SJSA1 (cell line): ENCODE measurements at regions not wholly inside any gene's neighbourhood (a gene's known extent, or its start where the extent isn't known, plus 50 kb on each side); places are given as distances from the start of the nearest gene placed in this dataset.

Experiments
- DNase-seq, 2 experiments: peaks; one replicate each; pipeline ENCODE4 v3.0.0-alpha.2; 2015 to 2020; ENCODE audit warnings: low spot score in 2 of 2, low read depth in 1 of 2
- H3K27ac ChIP-seq: fragments of 250-450 bp; sonication (Bioruptor Pico); 2 replicates; pipeline ENCODE4 v1.5.1; 2020; ENCODE audit warnings: mild to moderate bottlenecking, moderate library complexity
- H3K27me3 ChIP-seq: fragments of 250-450 bp; sonication (Bioruptor Pico); replicated peaks from 2 replicates; pipeline ENCODE4 v1.5.1; 2020; ENCODE audit warnings: mild to moderate bottlenecking, moderate library complexity
- H3K36me3 ChIP-seq: fragments of 250-450 bp; sonication (Bioruptor Pico); 2 replicates; pipeline ENCODE4 v1.5.1; 2020; ENCODE audit warnings: mild to moderate bottlenecking
- H3K4me1 ChIP-seq: fragments of 250-450 bp; sonication (Bioruptor Pico); replicated peaks from 2 replicates; pipeline ENCODE4 v1.6.1; 2021; ENCODE audit warnings: mild to moderate bottlenecking
- H3K4me3 ChIP-seq: fragments of 250-450 bp; sonication (Bioruptor Pico); 2 replicates; pipeline ENCODE4 v1.5.1; 2020; ENCODE audit warnings: mild to moderate bottlenecking
- H3K9me3 ChIP-seq: fragments of 250-450 bp; sonication (Bioruptor Pico); replicated peaks from 2 replicates; pipeline ENCODE4 v1.5.1; 2020; ENCODE audit warnings: mild to moderate bottlenecking

DNA sequence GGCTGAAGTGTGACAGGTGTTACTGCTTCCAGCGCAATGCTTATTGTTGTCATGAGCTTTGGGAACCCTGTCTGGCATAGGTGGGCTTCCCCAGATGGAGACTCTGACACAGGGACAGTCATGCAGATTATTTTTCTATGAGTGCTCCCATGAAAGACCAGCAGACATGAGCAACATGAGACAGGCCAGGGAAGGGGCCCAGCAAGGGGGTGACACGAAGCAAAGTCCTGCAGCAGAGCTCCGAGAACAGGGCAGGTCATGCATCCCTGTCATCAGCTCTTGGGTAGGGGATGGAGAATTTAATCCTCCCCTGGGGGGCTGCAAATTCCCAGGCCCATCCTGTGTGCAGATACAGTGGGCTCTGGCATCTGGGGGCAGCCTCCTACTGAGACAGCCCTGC is 77.4 kb downstream of the CTAGE1 start:
- Histone ChIP-seq H3K36me3 (no peaks in the 10 kb centered on the region), H3K4me3 (no peak overlapping the region)
- no peak for DNase-seq

DNA sequence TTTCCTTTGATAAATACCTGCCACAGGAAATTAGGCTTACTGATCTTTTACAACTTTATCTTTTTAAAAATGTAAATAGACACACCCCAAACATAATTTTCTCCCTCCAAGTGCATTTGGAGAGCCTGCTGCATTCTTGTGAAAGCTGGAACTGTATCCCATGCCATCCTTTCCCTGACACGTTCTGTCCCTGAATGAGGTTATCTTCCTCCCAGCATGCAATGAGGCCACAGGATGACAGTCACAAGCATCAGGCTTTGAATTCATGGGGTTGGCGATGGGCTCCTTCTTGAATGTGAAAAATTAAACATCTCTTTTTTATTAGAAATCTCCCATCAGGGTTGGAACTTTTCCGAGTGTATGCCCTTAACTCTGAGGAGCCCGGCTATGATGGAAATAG is 77.8 kb downstream of the CTAGE1 start:
- Histone ChIP-seq H3K4me1 (peaks cover 11% of the 10 kb centered on the region), H3K36me3 (no peaks in the 10 kb centered on the region), H3K27ac (no peak overlapping the region), H3K9me3 (no peaks in the 10 kb centered on the region), H3K27me3 (no peaks in the 10 kb centered on the region), H3K4me3 (no peak overlapping the region)
- no peak for DNase-seq

More for the DNA sequence above, 77.4 kb downstream of the CTAGE1 start:
- Histone ChIP-seq H3K9me3 (no peaks in the 10 kb centered on the region), H3K27me3 (no peaks in the 10 kb centered on the region), H3K27ac (no peak overlapping the region), H3K4me1 (peaks cover 14% of the 10 kb centered on the region)

- peaks cover 4% of the 10 kb centered on the region for H3K4me1 ChIP-seq
- H3K4me3 ChIP-seq = no peak overlapping the region
- H3K27me3 ChIP-seq = no peaks in the 10 kb centered on the region
- H3K27ac ChIP-seq = no peak overlapping the region
- no peak for DNase-seq
- no peaks in the 10 kb centered on the region for H3K36me3 ChIP-seq
- no peaks in the 10 kb centered on the region for H3K9me3 ChIP-seq
Measured at GRCh38 chr18:22337833-22338232, 79.9 kb downstream of the CTAGE1 start.

GRCh38 chr18:22337306-22337705 is 80.4 kb downstream of the CTAGE1 start:
- H3K4me3 ChIP-seq = no peak overlapping the region
- no peaks in the 10 kb centered on the region for H3K27me3 ChIP-seq
- no peak for DNase-seq
- H3K4me1 ChIP-seq = no peaks in the 10 kb centered on the region
- H3K36me3 ChIP-seq = no peaks in the 10 kb centered on the region
- H3K9me3 ChIP-seq = no peaks in the 10 kb centered on the region
- no peak overlapping the region for H3K27ac ChIP-seq

GRCh38 chr18:22336406-22336805 is 81.3 kb downstream of the CTAGE1 start:
- no peaks in the 10 kb centered on the region for H3K9me3 ChIP-seq
- H3K36me3 ChIP-seq = no peaks in the 10 kb centered on the region
- no peak for DNase-seq
- no peaks in the 10 kb centered on the region for H3K27me3 ChIP-seq
- no peak overlapping the region for H3K4me3 ChIP-seq
- no peaks in the 10 kb centered on the region for H3K4me1 ChIP-seq
- no peak overlapping the region for H3K27ac ChIP-seq

- H3K27ac ChIP-seq = no peak overlapping the region
- H3K4me3 ChIP-seq = no peak overlapping the region
- H3K36me3 ChIP-seq = no peaks in the 10 kb centered on the region
- DNase-seq = no peak
- H3K4me1 ChIP-seq = no peaks in the 10 kb centered on the region
- H3K27me3 ChIP-seq = no peaks in the 10 kb centered on the region
- no peaks in the 10 kb centered on the region for H3K9me3 ChIP-seq
Measured at GRCh38 chr18:22335731-22336198, 82.0 kb downstream of the CTAGE1 start.

- no peak for DNase-seq
- Histone ChIP-seq H3K9me3 (no peaks in the 10 kb centered on the region), H3K36me3 (no peaks in the 10 kb centered on the region), H3K27me3 (no peaks in the 10 kb centered on the region), H3K4me1 (no peaks in the 10 kb centered on the region), H3K27ac (no peak overlapping the region), H3K4me3 (no peak overlapping the region)
Measured at GRCh38 chr18:22334567-22334966, 83.1 kb downstream of the CTAGE1 start.

DNA sequence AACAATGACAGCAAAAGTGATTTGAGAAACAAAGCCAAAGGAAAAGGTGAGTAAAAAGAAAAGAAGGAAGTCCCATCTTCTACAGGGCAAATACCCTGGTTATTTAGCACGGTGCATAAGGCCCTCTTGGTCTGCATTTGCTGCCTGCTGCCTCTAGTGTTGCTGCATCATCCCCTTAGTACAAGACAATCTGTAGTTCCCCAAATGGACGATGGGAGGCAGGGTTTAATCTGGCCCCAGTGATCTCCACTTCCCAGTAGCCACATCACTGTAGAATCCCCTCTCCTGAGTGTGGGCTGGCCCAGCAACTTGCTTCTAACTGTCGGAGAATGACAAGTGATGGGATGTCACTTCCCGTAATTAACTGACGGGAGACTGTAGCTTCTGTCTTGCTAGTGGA is 85.1 kb downstream of the CTAGE1 start:
- Histone ChIP-seq H3K9me3 (no peaks in the 10 kb centered on the region), H3K4me1 (no peaks in the 10 kb centered on the region), H3K27me3 (no peaks in the 10 kb centered on the region), H3K4me3 (no peak overlapping the region), H3K36me3 (no peaks in the 10 kb centered on the region), H3K27ac (no peak overlapping the region)
- DNase-seq = no peak

- H3K27ac ChIP-seq = no peak overlapping the region
- H3K9me3 ChIP-seq = no peaks in the 10 kb centered on the region
- no peaks in the 10 kb centered on the region for H3K4me1 ChIP-seq
- H3K36me3 ChIP-seq = no peaks in the 10 kb centered on the region
- H3K4me3 ChIP-seq = no peak overlapping the region
- no peak for DNase-seq
- H3K27me3 ChIP-seq = no peaks in the 10 kb centered on the region
Measured at GRCh38 chr18:22330508-22330907, 87.2 kb downstream of the CTAGE1 start.

GRCh38 chr18:22325396-22325795 is 92.3 kb downstream of the CTAGE1 start:
- H3K36me3 ChIP-seq = no peaks in the 10 kb centered on the region
- no peaks in the 10 kb centered on the region for H3K27me3 ChIP-seq
- H3K9me3 ChIP-seq = no peaks in the 10 kb centered on the region
- DNase-seq = no peak
- no peak overlapping the region for H3K4me3 ChIP-seq
- no peak overlapping the region for H3K27ac ChIP-seq
- H3K4me1 ChIP-seq = peaks cover 5% of the 10 kb centered on the region; the same call in 1 of the 2 replicates

GRCh38 chr18:22324191-22325131 is 93.3 kb downstream of the CTAGE1 start:
- no peaks in the 10 kb centered on the region for H3K27me3 ChIP-seq
- no peaks in the 10 kb centered on the region for H3K36me3 ChIP-seq
- 0 out of 2 replicates have a peak overlapping the region, but pooled peaks have one; percentile 6 for H3K4me3 ChIP-seq
- H3K9me3 ChIP-seq = no peaks in the 10 kb centered on the region
- no peak overlapping the region for H3K27ac ChIP-seq
- peaks cover 5% of the 10 kb centered on the region; the same call in 1 of the 2 replicates for H3K4me1 ChIP-seq
- DNase-seq = no peak

DNA sequence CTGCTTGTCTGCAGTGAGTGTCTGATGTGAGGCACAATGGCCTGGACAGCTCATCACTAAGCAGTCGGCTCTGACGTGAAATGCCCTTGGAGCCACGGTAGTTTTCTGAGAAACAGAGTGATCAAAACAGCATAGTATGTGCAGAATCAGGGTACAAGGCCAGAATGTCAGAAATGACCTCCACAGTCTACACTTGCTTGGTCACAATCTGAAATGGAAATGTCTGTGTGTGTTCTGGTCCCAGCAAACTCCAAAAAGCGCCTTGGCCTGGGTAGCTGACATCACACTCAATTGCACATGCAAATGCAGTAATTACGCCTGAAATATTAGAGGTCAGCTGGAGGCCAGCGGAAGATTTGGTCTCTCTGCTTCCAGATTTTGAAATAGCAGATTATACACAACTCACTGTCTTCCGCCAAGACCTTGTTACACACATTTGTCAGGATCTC is 95.4 kb downstream of the CTAGE1 start:
- Histone ChIP-seq H3K27ac (no peak overlapping the region), H3K9me3 (no peaks in the 10 kb centered on the region), H3K36me3 (no peaks in the 10 kb centered on the region), H3K4me1 (peaks cover 5% of the 10 kb centered on the region; the same call in 1 of the 2 replicates), H3K27me3 (no peaks in the 10 kb centered on the region), H3K4me3 (no peak overlapping the region)
- no peak for DNase-seq

DNA sequence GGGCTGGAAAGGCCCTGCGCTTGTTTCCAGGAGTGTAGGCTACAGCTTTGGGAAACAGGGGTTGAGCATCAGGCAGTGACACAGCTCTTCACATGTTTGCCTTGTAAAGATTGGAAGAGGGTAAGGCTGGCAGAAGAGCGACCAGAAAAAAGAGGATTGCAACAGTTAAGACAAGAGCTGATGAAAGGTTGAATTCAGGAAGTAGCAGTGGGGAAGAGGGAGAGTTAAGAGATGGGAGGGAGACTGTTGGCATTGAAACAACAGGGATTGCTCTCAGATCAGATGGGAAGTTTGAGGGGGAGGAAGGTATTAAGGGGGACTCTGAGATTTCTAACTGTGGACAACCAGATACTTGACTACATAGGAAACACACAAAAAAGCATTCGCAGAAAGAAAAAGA is 96.9 kb downstream of the CTAGE1 start:
- no peak overlapping the region for H3K27ac ChIP-seq
- DNase-seq = no peak
- no peak overlapping the region for H3K4me3 ChIP-seq
- H3K27me3 ChIP-seq = no peaks in the 10 kb centered on the region
- H3K36me3 ChIP-seq = no peaks in the 10 kb centered on the region
- H3K4me1 ChIP-seq = peaks cover 5% of the 10 kb centered on the region; the same call in 1 of the 2 replicates
- no peaks in the 10 kb centered on the region for H3K9me3 ChIP-seq

DNA sequence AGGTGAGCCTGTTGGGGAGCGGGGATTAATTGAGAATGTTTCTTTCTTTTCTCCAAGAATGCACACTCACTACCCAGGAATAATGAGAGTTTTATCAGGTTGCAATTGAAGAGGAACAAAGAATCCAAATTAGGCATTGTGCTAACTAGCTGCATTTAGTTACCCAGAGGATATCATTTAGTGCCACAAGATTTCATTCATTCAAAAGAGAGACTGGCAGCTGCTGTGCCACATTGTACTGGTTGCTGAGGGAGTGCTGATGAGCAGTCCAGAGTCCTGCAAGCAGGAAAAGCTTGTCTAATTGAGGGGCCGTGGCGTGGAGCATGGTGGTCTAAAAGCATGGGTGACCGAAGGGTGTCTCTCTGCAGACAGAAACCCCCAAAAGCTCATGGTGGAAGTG is 97.6 kb downstream of the CTAGE1 start:
- H3K27me3 ChIP-seq = no peaks in the 10 kb centered on the region
- H3K4me3 ChIP-seq = no peak overlapping the region
- H3K27ac ChIP-seq = no peak overlapping the region
- no peaks in the 10 kb centered on the region for H3K9me3 ChIP-seq
- no peaks in the 10 kb centered on the region for H3K36me3 ChIP-seq
- peaks cover 5% of the 10 kb centered on the region; the same call in 1 of the 2 replicates for H3K4me1 ChIP-seq
- DNase-seq = no peak
